H9 (cell line): ENCODE measurements at regions not wholly inside any gene's neighbourhood (a gene's known extent, or its start where the extent isn't known, plus 50 kb on each side); places are given as distances from the start of the nearest gene placed in this dataset.

Source experiments
- DNase-seq: peaks from one replicate; pipeline ENCODE4 v3.0.0-alpha.2; 2017
- H2AFZ ChIP-seq: one replicate; pipeline ENCODE4 v1.6.1; 2013; ENCODE audit warnings: mild to moderate bottlenecking, low read length, control low read depth, moderate library complexity
- H2AK5ac ChIP-seq: 2 replicates; pipeline ENCODE4 v1.6.1; 2013; ENCODE audit warnings: low read length, control low read depth, mixed read lengths; ENCODE audit not compliant: insufficient read length
- H2BK120ac ChIP-seq: one replicate; pipeline ENCODE4 v1.6.1; 2013; ENCODE audit warnings: low read depth, mild to moderate bottlenecking, low read length, control low read depth, inconsistent platforms; ENCODE audit not compliant: poor library complexity, severe bottlenecking
- H2BK12ac ChIP-seq: 2 replicates; pipeline ENCODE4 v1.6.1; 2013; ENCODE audit warnings: low read length, control low read depth, mixed read lengths, low read depth; ENCODE audit not compliant: insufficient read length
- H2BK15ac ChIP-seq: 2 replicates; pipeline ENCODE4 v1.6.1; 2013; ENCODE audit warnings: low read depth, low read length, control low read depth
- H2BK20ac ChIP-seq: one replicate; pipeline ENCODE4 v1.6.1; 2013; ENCODE audit warnings: low read depth, mild to moderate bottlenecking, low read length, control low read depth, inconsistent platforms; ENCODE audit not compliant: poor library complexity, severe bottlenecking
- H2BK5ac ChIP-seq: 2 replicates; pipeline ENCODE4 v1.6.1; 2013; ENCODE audit warnings: low read length, control low read depth, mixed read lengths; ENCODE audit not compliant: insufficient read length
- H3K14ac ChIP-seq: 2 replicates; pipeline ENCODE4 v1.6.1; 2013; ENCODE audit warnings: low read length, control low read depth; ENCODE audit not compliant: insufficient read depth
- H3K18ac ChIP-seq: 2 replicates; pipeline ENCODE4 v1.6.1; 2013; ENCODE audit warnings: low read depth, mild to moderate bottlenecking, mixed read lengths, low read length, control low read depth; ENCODE audit not compliant: insufficient read length
- H3K23ac ChIP-seq: 2 replicates; pipeline ENCODE4 v1.6.1; 2013; ENCODE audit warnings: low read length, control low read depth, mixed read lengths, low read depth; ENCODE audit not compliant: insufficient read length
- H3K23me2 ChIP-seq: 2 replicates; pipeline ENCODE4 v1.6.1; 2013; ENCODE audit warnings: low read depth, mild to moderate bottlenecking, mixed read lengths, low read length, control low read depth; ENCODE audit not compliant: insufficient read length, poor library complexity, severe bottlenecking
- H3K27ac ChIP-seq: 2 replicates; pipeline ENCODE4 v1.5.1; 2013; ENCODE audit warnings: low read length, control low read depth, mixed read lengths, low read depth; ENCODE audit not compliant: insufficient read length
- H3K27me3 ChIP-seq: 2 replicates; pipeline ENCODE4 v1.6.1; 2013; ENCODE audit warnings: low read length, control low read depth, inconsistent platforms; ENCODE audit not compliant: insufficient read depth
- H3K4ac ChIP-seq: 2 replicates; pipeline ENCODE4 v1.6.1; 2013; ENCODE audit warnings: low read depth, mild to moderate bottlenecking, control low read depth, inconsistent platforms, low read length, moderate library complexity
- H3K4me1 ChIP-seq: 2 replicates; pipeline ENCODE4 v1.6.1; 2013; ENCODE audit warnings: low read length, control low read depth, inconsistent platforms; ENCODE audit not compliant: insufficient read depth
- H3K4me2 ChIP-seq: 2 replicates; pipeline ENCODE4 v1.6.1; 2013; ENCODE audit warnings: low read length, control low read depth, mixed read lengths; ENCODE audit not compliant: insufficient read length, insufficient read depth
- H3K56ac ChIP-seq: 2 replicates; pipeline ENCODE4 v1.6.1; 2013; ENCODE audit warnings: low read depth, mild to moderate bottlenecking, mixed read lengths, low read length, control low read depth; ENCODE audit not compliant: insufficient read length
- H3K79me1 ChIP-seq: 2 replicates; pipeline ENCODE4 v1.6.1; 2013; ENCODE audit warnings: low read depth, mild to moderate bottlenecking, moderate library complexity, low read length, control low read depth, inconsistent platforms; ENCODE audit not compliant: insufficient read depth, poor library complexity, severe bottlenecking
- H3K79me2 ChIP-seq: 2 replicates; pipeline ENCODE4 v1.6.1; 2013; ENCODE audit warnings: low read length, control low read depth, inconsistent platforms; ENCODE audit not compliant: insufficient read depth
- H3K9ac ChIP-seq: 2 replicates; pipeline ENCODE4 v1.6.1; 2013; ENCODE audit warnings: low read length, control low read depth, mixed read lengths; ENCODE audit not compliant: insufficient read length; ENCODE audit errors: extremely low read depth
- H3K9me3 ChIP-seq: one replicate; pipeline ENCODE4 v1.6.1; 2013; ENCODE audit warnings: low read depth, low read length, inconsistent platforms; ENCODE audit not compliant: control insufficient read depth
- H3T11ph ChIP-seq: one replicate; pipeline ENCODE4 v1.6.1; 2013; ENCODE audit warnings: mild to moderate bottlenecking, low read length, control low read depth, inconsistent platforms
- H4K20me1 ChIP-seq: one replicate; pipeline ENCODE4 v1.6.1; 2013; ENCODE audit not compliant: control insufficient read depth, insufficient read length, insufficient read depth
- H4K5ac ChIP-seq: 2 replicates; pipeline ENCODE4 v1.6.1; 2013; ENCODE audit warnings: low read depth, mild to moderate bottlenecking, mixed read lengths, low read length, control low read depth; ENCODE audit not compliant: insufficient read length
- H4K8ac ChIP-seq: replicated peaks from 2 replicates; pipeline ENCODE4 v1.6.1; 2013; ENCODE audit warnings: low read length, control low read depth, mixed read lengths, low read depth; ENCODE audit not compliant: insufficient read length
- H4K91ac ChIP-seq: 2 replicates; pipeline ENCODE4 v1.6.1; 2013; ENCODE audit warnings: low read depth, mild to moderate bottlenecking, moderate library complexity, mixed read lengths, low read length, control low read depth; ENCODE audit not compliant: insufficient read length
- H3K27ac Mint-ChIP-seq, 3 experiments: 2 replicates in 2 of 3; 3 replicates in 1 of 3; pipeline ENCODE4 v1.8.0; 2020 to 2021; ENCODE audit warnings: mixed read lengths in 3 of 3, mild to moderate bottlenecking in 1 of 3, moderate library complexity in 1 of 3
- H3K27me3 Mint-ChIP-seq: 2 replicates; pipeline ENCODE4 v1.8.0; 2021; ENCODE audit warnings: low read depth, mild to moderate bottlenecking, moderate library complexity, mixed read lengths
- H3K36me3 Mint-ChIP-seq, 3 experiments: 2 replicates in 2 of 3; 3 replicates in 1 of 3; pipeline ENCODE4 v1.8.0; 2020 to 2021; ENCODE audit warnings: low read depth in 3 of 3, mixed read lengths in 3 of 3; ENCODE audit not compliant: insufficient read depth in 1 of 3
- H3K4me1 Mint-ChIP-seq, 2 experiments: 2 replicates each; pipeline ENCODE4 v1.8.0; 2020; ENCODE audit warnings: mixed read lengths in 2 of 2
- H3K4me3 Mint-ChIP-seq, 2 experiments: 2 replicates in 1 of 2; 3 replicates in 1 of 2; pipeline ENCODE4 v1.8.0; 2020 to 2021; ENCODE audit warnings: mild to moderate bottlenecking in 2 of 2, mixed read lengths in 2 of 2, moderate library complexity in 1 of 2
- H3K9me3 Mint-ChIP-seq, 2 experiments: 2 replicates in 1 of 2; 3 replicates in 1 of 2; pipeline ENCODE4 v1.8.0; 2020; ENCODE audit warnings: mild to moderate bottlenecking in 2 of 2, mixed read lengths in 2 of 2, moderate library complexity in 1 of 2
- WGBS: extraction: QIAGEN DNeasy Blood & Tissue Kit; methylation state at CpG from one replicate; pipeline ENCODE4 v1.1.7; 2013; ENCODE audit warnings: missing lambda C conversion rate, low lambda C conversion rate, mixed read lengths; ENCODE audit not compliant: insufficient read length; ENCODE audit errors: extremely low coverage; 5-methylcytosine and 5-hydroxymethylcytosine counted together
- TF ChIP-seq, protein P1 (sequence below): fragments of 200-600 bp; sonication (generic); conservative IDR thresholded peaks from 3 replicates; pipeline ENCODE4 v1.8.0; 2021; ENCODE audit warnings: antibody characterized with exemption, mild to moderate bottlenecking

- Histone ChIP-seq H2BK15ac (no peak overlapping the region), H2BK5ac (no peak overlapping the region), H3K14ac (no peak overlapping the region), H3K4me2 (no peak overlapping the region), H3K4ac (no peak overlapping the region), H3K23ac (no peak overlapping the region), H3K9me3 (no peaks in the 10 kb centered on the region), H4K20me1 (no peaks in the 10 kb centered on the region), H3K27ac (no peak overlapping the region), H2AFZ (no peak overlapping the region), H3K9ac (no peak overlapping the region), H3K4me1 (no peaks in the 10 kb centered on the region; the same call in 1 of the 2 replicates), H3K79me2 (no peaks in the 10 kb centered on the region), H3K56ac (no peak overlapping the region), H2BK12ac (no peak overlapping the region), H4K8ac (no peak overlapping the region), H4K91ac (no peak overlapping the region), H2BK120ac (no peak overlapping the region), H2AK5ac (no peak overlapping the region), H3K27me3 (no peaks in the 10 kb centered on the region), H3K23me2 (no peaks in the 10 kb centered on the region), H3T11ph (no peak overlapping the region), H3K79me1 (no peaks in the 10 kb centered on the region), H2BK20ac (no peak overlapping the region), H4K5ac (no peak overlapping the region), H3K18ac (no peak overlapping the region)
- H3K4me3 Mint-ChIP-seq = no peak overlapping the region
- H3K27me3 Mint-ChIP-seq = no peaks in the 10 kb centered on the region
- DNase-seq = no peak
- WGBS = no CpG with 5 or more reads among the region's 2 CpGs
- no peaks in the 10 kb centered on the region for H3K36me3 Mint-ChIP-seq
- H3K9me3 Mint-ChIP-seq = no peaks in the 10 kb centered on the region
- H3K27ac Mint-ChIP-seq = no peak overlapping the region
- peaks cover 19 to 20% of the 10 kb centered on the region in 2 experiments for H3K4me1 Mint-ChIP-seq
- TF ChIP-seq, protein P1, sequence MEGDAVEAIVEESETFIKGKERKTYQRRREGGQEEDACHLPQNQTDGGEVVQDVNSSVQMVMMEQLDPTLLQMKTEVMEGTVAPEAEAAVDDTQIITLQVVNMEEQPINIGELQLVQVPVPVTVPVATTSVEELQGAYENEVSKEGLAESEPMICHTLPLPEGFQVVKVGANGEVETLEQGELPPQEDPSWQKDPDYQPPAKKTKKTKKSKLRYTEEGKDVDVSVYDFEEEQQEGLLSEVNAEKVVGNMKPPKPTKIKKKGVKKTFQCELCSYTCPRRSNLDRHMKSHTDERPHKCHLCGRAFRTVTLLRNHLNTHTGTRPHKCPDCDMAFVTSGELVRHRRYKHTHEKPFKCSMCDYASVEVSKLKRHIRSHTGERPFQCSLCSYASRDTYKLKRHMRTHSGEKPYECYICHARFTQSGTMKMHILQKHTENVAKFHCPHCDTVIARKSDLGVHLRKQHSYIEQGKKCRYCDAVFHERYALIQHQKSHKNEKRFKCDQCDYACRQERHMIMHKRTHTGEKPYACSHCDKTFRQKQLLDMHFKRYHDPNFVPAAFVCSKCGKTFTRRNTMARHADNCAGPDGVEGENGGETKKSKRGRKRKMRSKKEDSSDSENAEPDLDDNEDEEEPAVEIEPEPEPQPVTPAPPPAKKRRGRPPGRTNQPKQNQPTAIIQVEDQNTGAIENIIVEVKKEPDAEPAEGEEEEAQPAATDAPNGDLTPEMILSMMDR = no peak
Observed at GRCh38 chr11:116137753-116138152, 633.5 kb upstream of the CADM1 start.
